NCI-H2196 treated with DMSO at 0.1 percent for 48 hours (cell line): ENCODE measurements at regions not wholly inside any gene's neighbourhood (a gene's known extent, or its start where the extent isn't known, plus 50 kb on each side); places are given as distances from the start of the nearest gene placed in this dataset.
"Not testable (repeated sequence)": the region's sequence is repeated elsewhere in the genome, so short reads cannot be mapped to it uniquely, and the experiment has no call there.

Source experiments
- DNase-seq: peaks from one replicate; lab custom pipeline; 2025; ENCODE audit not compliant: unreplicated experiment; lab: John Stamatoyannopoulos, UW

DNA sequence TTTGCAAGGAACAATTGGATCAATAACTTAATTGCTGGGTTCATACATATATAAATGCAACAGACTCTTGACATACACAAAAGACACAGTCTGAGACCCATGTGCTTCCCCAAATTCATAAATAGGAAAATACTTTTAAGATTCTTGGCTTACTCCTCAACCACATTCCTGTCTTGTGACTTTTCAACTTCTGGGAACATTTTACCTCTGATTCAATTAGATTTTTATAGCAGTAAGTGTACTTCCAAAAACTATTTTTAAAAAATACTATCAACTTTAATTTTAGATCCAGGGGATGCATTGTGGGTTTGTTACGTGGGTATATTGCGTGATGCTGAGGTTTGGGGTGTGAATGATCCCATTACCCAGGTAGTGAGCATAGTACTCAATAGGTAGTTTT is 406.7 kb downstream of the RPS6KC1 start:
- no peak for DNase-seq

DNA sequence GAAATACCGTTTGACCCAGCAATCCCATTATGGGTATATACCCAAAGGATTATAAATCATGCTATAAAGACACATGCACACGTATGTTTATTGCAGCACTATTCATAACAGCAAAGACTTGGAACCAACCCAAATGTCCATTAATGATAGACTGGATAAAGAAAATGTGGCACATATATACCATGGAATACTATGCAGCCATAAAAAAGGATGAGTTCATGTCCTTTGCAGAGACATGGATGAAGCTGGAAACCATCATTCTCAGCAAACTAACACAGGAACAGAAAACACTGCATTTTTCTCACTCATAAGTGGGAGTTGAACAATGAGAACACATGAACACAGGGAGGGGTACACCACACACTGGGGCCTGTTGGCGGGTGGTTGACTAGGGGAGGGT is 411.3 kb downstream of the RPS6KC1 start:
- DNase-seq, result not testable (repeated sequence)

- no peak for DNase-seq
Measured at GRCh38 chr1:213464786-213465460, 413.9 kb downstream of the RPS6KC1 start.

DNA sequence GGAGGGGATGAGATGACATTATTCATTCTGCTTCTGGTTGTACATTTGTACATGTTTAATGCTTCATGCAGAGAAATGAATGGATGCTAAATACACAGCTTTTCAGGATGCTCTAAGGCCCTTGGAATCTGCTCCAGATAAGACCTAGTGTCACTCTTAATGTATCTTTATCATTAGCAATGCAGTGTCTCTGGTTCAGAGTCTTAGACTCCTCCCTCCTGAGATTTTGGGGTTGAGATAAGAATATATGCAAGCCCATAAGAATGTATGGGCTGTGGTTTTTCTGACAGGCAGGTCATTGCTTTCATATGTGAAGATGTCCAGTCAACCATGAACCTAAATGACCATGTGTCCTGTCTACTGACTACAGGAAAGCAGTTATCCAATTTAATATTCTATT is 415.5 kb downstream of the RPS6KC1 start:
- no peak for DNase-seq

- no peak for DNase-seq
Measured at GRCh38 chr1:213474054-213474453, 423.0 kb downstream of the RPS6KC1 start.

DNA sequence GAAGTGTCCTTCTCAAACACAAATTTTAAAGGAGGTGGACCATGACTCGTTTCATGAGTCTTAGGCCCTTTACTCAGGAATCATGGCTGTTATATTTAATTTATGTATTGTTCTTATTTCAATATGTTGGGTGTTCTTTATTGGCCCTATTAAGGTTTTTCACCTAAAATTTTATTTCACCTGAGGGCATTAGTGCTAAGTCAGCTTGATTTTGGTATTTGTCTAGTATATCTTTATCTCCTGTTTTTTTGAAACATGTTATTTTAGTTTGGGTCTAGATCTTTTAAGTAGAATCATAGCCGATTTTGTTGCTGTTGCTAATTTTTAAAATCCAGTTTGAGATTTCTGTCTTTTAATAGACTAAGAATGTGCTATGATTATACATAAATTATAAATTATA is 430.4 kb downstream of the RPS6KC1 start:
- DNase-seq, result no peak

- no peak for DNase-seq
Measured at GRCh38 chr1:213484333-213484732, 433.3 kb downstream of the RPS6KC1 start.

DNA sequence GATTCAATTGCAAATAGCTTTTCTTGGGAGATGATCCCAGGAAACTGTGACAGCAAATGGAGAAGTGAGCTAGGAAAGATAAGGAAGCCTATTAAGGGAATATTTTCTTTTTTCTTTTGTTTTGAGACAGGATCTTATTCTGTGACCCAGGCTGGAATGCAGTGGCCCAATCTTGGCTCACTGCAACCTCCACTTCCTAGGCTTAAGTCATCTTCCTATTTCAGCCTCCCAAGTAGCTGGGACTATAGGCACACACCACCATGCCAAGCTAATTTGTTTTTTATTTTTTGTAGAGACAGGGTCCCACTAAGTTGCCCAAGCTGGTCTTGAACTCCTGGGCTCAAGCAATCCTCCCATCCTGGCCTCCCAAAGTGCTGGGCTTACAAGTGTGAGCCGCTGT is 433.7 kb downstream of the RPS6KC1 start:
- DNase-seq, result no peak

- no peak for DNase-seq
Measured at GRCh38 chr1:213486488-213486887, 435.4 kb downstream of the RPS6KC1 start.

GRCh38 chr1:213491468-213491867 is 440.4 kb downstream of the RPS6KC1 start:
- no peak for DNase-seq

- no peak for DNase-seq
Measured at GRCh38 chr1:213492161-213493041, 441.4 kb downstream of the RPS6KC1 start.

- DNase-seq, result no peak
Measured at GRCh38 chr1:213499444-213499843, 448.4 kb downstream of the RPS6KC1 start.

DNA sequence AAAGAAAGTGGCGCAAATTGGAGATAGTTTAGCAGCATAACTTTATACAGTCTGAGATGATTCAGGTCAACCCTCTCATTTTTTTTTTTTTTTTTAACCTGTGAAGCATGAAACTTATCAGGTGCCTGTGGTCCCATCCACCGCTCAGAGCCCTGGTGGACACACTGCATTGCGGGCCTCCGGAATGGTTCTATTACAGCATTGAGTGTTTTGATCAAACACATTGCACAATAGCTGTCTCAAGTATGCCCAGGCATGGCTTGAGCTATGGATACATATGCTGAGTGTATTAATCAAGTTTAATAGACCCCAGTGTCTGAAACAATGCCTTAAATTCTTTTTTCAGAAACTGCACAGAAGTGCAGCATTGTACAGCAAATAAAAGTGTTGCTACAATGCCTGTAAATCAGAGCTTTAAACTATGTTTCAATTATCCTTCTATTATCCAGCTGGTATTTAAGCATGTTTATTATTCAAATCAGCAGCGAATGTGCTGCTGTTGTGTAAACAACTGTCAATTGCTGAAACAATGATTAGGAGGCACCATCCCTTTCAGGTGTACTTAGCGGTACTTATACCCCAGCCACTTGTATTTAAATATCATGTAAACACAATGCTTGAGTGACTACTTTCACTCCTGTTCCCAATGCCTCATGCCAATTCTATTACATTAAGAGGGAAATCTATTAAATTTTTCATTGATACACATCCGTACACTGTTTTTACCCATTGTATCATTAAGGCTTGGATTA is 456.6 kb downstream of the RPS6KC1 start:
- no peak for DNase-seq

DNA sequence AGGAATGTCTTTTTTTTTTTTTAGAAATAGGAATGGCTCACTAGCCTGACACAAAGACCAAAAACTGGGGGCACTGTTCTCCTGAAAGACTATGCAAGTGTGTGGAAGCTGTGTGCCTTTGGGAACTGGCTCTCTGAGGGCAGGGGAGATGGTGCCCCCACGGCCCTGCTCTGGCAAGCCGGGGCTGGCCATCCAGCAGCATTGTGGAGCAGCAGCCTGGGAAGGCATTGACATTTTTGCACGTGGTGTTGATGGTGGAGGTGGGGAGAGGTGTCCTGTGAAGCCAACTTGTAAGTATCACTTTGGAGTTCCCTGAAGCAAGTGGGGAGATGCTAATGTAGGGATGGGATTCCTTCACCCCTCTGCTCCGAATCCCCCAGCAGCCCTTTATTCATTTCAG is 460.1 kb downstream of the RPS6KC1 start:
- DNase-seq, result no peak

- DNase-seq, result no peak
Measured at GRCh38 chr1:213512316-213512715, 461.3 kb downstream of the RPS6KC1 start.

DNA sequence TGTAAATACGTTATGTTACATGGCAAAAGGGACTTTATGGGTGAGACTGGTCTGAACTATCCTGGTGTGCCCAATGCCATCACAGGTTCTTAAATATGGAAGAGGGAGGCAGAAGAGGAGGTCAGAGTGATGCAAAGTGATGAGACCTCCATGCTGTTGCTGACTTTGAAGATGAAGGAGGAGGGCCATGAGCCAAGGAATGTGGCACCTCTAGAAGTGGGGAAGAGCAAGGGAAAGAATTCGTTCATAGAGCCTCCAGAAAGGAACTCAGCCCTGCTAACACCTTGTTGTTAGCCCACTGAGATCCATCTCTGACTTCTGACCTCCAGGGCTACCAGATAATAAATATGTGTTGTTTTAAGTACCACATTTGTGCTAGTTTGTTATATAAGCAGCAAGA is 462.0 kb downstream of the RPS6KC1 start:
- no peak for DNase-seq

GRCh38 chr1:213514408-213515179 is 463.6 kb downstream of the RPS6KC1 start:
- not testable (repeated sequence) for DNase-seq

DNA sequence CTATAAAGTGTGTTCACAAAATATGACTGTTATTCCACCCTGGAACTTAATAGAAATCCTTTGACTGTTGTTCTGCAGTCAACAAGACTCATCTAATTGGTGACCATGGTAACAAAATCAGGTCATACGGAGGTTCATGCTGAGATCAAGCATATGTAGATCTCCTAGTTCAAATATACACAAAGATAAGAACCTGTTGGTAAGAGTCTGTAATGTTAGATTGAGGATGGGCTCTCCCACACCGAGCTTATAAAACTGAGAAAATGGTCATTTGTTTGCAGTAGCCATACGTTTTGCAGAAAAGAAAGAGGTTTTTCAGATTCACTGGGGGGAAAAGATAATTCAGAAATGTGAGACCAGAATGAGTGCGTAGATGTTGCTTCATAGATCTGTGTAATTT is 468.1 kb downstream of the RPS6KC1 start:
- DNase-seq, result no peak

GRCh38 chr1:213521206-213521605 is 466.6 kb upstream of the PROX1 start:
- no peak for DNase-seq

DNA sequence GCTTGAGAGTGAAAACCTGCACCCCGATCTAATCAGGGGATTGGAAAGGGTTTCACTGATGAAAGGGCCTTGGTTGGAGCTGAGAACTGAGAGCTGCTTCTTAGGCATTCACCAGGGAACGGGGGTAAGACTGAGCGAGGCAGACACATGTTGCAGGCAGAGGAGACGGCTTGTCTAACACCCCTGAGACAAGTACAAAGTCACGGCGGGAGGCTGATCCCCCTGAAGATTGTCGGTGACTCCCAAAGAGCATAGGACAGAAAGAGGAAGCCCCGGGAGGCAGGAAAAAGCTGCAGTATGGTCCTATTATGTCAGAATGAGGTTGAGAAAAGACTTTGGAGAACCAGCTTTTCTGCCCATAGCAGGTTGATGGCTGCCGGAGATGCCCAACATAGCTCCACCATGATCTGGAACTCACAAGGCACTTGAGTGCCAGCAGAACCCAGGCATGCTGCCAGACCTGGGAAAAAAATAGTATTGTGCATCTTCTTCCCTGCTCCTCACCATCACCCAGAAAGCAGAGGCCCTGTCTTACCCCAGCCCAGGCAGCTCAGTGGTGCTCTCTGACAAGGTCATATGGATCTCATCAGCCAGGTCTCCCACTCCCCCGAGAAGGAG is 463.9 kb upstream of the PROX1 start:
- no peak for DNase-seq

DNA sequence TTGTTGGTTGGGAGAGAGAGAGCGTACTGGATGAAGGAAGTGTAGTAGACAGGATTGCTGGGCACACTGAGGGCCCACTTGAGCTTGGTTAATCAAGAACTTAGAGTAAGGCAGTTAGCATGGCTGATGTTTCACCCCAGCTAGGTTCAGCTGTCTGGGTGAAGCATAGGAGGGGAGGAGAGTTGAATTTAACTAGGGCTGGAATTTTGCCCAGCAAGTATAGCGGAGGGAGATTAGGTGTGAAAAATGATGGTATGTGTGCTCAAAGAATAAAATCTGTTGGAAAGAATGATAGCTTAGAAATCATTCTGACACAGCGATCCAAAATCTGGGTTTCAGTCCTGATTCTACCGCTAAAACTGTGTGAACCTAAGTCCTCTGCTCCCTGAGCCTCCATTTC is 461.5 kb upstream of the PROX1 start:
- no peak for DNase-seq
